Mesothelial cell of epicardium (in vitro differentiated cells): ENCODE measurements at regions not wholly inside any gene's neighbourhood (a gene's known extent, or its start where the extent isn't known, plus 50 kb on each side); places are given as distances from the start of the nearest gene placed in this dataset.
A peak's percentile ranks its signal among the peaks of the same experiment; 100 is the strongest.

Experiments
- DNase-seq, 2 experiments: peaks; one replicate each; pipeline ENCODE4 v3.0.0; 2021; ENCODE audit warnings: low spot score in 2 of 2; ENCODE audit not compliant: unreplicated experiment in 2 of 2
- H3K27ac Mint-ChIP-seq: 2 replicates; pipeline ENCODE4 v1.8.0; 2021; ENCODE audit warnings: mixed read lengths
- H3K27me3 Mint-ChIP-seq: 2 replicates; pipeline ENCODE4 v1.8.0; 2021; ENCODE audit warnings: low read depth, mixed read lengths
- H3K36me3 Mint-ChIP-seq: 2 replicates; pipeline ENCODE4 v1.8.0; 2021; ENCODE audit warnings: mixed read lengths
- H3K4me1 Mint-ChIP-seq: 2 replicates; pipeline ENCODE4 v1.8.0; 2021; ENCODE audit warnings: mixed read lengths
- H3K4me3 Mint-ChIP-seq: 2 replicates; pipeline ENCODE4 v1.8.0; 2021; ENCODE audit warnings: mild to moderate bottlenecking, moderate library complexity, mixed read lengths
- H3K9me3 Mint-ChIP-seq: 2 replicates; pipeline ENCODE4 v1.8.0; 2021; ENCODE audit warnings: mixed read lengths
- CTCF ChIP-seq: fragments of 200-600 bp; sonication (generic); IDR thresholded peaks from one replicate; pipeline ENCODE4 v1.5.0; 2021; ENCODE audit warnings: antibody characterized with exemption; ENCODE audit not compliant: unreplicated experiment

GRCh38 chr16:51487880-51488279 is 336.8 kb upstream of the SALL1 start:
- H3K9me3 Mint-ChIP-seq: peaks cover 21% of the 10 kb centered on the region
- H3K27ac Mint-ChIP-seq: no peak overlapping the region
- peaks cover 2% of the 10 kb centered on the region for H3K27me3 Mint-ChIP-seq
- H3K4me3 Mint-ChIP-seq: no peak overlapping the region
- no peaks in the 10 kb centered on the region for H3K36me3 Mint-ChIP-seq
- no peak for TF ChIP-seq CTCF
- no peak for DNase-seq
- H3K4me1 Mint-ChIP-seq: peaks cover 4% of the 10 kb centered on the region

GRCh38 chr16:51474414-51475091 is 323.5 kb upstream of the SALL1 start:
- Mint-ChIP-seq H3K36me3 (no peaks in the 10 kb centered on the region), H3K9me3 (no peaks in the 10 kb centered on the region), H3K27ac (no peak overlapping the region), H3K4me3 (no peak overlapping the region), H3K4me1 (no peaks in the 10 kb centered on the region), H3K27me3 (no peaks in the 10 kb centered on the region)
- peak; percentile 24 for TF ChIP-seq CTCF
- DNase-seq: no peak

- H3K4me3 Mint-ChIP-seq: no peak overlapping the region
- H3K27ac Mint-ChIP-seq: no peak overlapping the region
- no peaks in the 10 kb centered on the region for H3K27me3 Mint-ChIP-seq
- H3K36me3 Mint-ChIP-seq: no peaks in the 10 kb centered on the region
- H3K4me1 Mint-ChIP-seq: no peaks in the 10 kb centered on the region
- DNase-seq: no peak
- no peaks in the 10 kb centered on the region for H3K9me3 Mint-ChIP-seq
- no peak for TF ChIP-seq CTCF
These were observed 322.0 kb upstream of the SALL1 start for GRCh38 chr16:51473091-51473490.

GRCh38 chr16:51470492-51470891 is 319.4 kb upstream of the SALL1 start:
- Mint-ChIP-seq H3K27ac (no peak overlapping the region), H3K4me1 (no peaks in the 10 kb centered on the region), H3K4me3 (no peak overlapping the region), H3K9me3 (no peaks in the 10 kb centered on the region), H3K27me3 (no peaks in the 10 kb centered on the region), H3K36me3 (no peaks in the 10 kb centered on the region)
- TF ChIP-seq CTCF: no peak
- DNase-seq: no peak

GRCh38 chr16:51464996-51465395 is 313.9 kb upstream of the SALL1 start:
- DNase-seq: no peak
- TF ChIP-seq CTCF: no peak
- no peak overlapping the region for H3K4me3 Mint-ChIP-seq
- H3K4me1 Mint-ChIP-seq: no peaks in the 10 kb centered on the region
- no peaks in the 10 kb centered on the region for H3K27me3 Mint-ChIP-seq
- H3K36me3 Mint-ChIP-seq: no peaks in the 10 kb centered on the region
- H3K27ac Mint-ChIP-seq: no peak overlapping the region
- H3K9me3 Mint-ChIP-seq: no peaks in the 10 kb centered on the region

GRCh38 chr16:51461255-51461654 is 310.2 kb upstream of the SALL1 start:
- no peaks in the 10 kb centered on the region for H3K4me1 Mint-ChIP-seq
- H3K27ac Mint-ChIP-seq: no peak overlapping the region
- no peaks in the 10 kb centered on the region for H3K9me3 Mint-ChIP-seq
- no peak for DNase-seq
- no peak for TF ChIP-seq CTCF
- peaks cover 2% of the 10 kb centered on the region for H3K27me3 Mint-ChIP-seq
- no peak overlapping the region for H3K4me3 Mint-ChIP-seq
- H3K36me3 Mint-ChIP-seq: no peaks in the 10 kb centered on the region
